K562 (cell line): ENCODE measurements at regions not wholly inside any gene's neighbourhood (a gene's known extent, or its start where the extent isn't known, plus 50 kb on each side); places are given as distances from the start of the nearest gene placed in this dataset.

Source experiments
- ATAC-seq: fragments of 200-7000 bp; cut with Tn5 transposase; 3 replicates; pipeline ENCODE4 v1.9.1; 2020; ENCODE audit warnings: moderate library complexity
- BruUV-seq: library from RNA; stranded (reverse); fragments of 400-500 nt; replicated peaks from 2 replicates; lab custom pipeline; 2021; lab: Mats Ljungman, UMichigan
- CTCF ChIA-PET: fragments of 300-600 bp; formaldehyde crosslinking; extraction: SDS; loops from one replicate; lab custom pipeline; 2021; ENCODE audit warnings: low intra/inter-chr PET ratio; lab: Yijun Ruan, JAX
- POLR2A ChIA-PET: fragments of 300-600, 350-650 bp; sonication (Branson Sonifier 250); formaldehyde crosslinking; extraction: SDS; loops from one replicate; lab custom pipeline; 2021; ENCODE audit warnings: antibody characterized with exemption, inconsistent platforms; lab: Yijun Ruan, JAX
- DNase-seq, 4 experiments: peaks; one replicate each; pipeline versions ENCODE4 v3.0.0 to v3.0.0-alpha.2; 2011 to 2018; ENCODE audit warnings: low spot score in 3 of 4, mixed read lengths in 3 of 4; ENCODE audit errors: extremely low read depth in 1 of 4
- FAIRE-seq: peaks from 2 replicates; lab custom pipeline; 2011; peaks lifted over from hg19 to GRCh38; lab: Jason Lieb, UNC
- H2AFZ ChIP-seq: 2 replicates; pipeline ENCODE4 v1.6.0; 2011; ENCODE audit warnings: low read depth, low read length, control low read depth, inconsistent platforms
- H3K27ac ChIP-seq: fragments of 200-600 bp; 3 replicates; pipeline ENCODE4 v1.8.0; 2011; ENCODE audit warnings: low read depth, mild to moderate bottlenecking, control low read depth, inconsistent platforms, low read length, moderate library complexity, mixed read lengths; ENCODE audit errors: extremely low read depth
- H3K27me3 ChIP-seq, 2 experiments: fragments of 300-600 bp in 1 of 2; 2 replicates in 1 of 2; 3 replicates in 1 of 2; pipeline versions ENCODE4 v1.6.0 to v1.8.0; 2011; ENCODE audit warnings: inconsistent platforms in 2 of 2, low read length in 2 of 2, mild to moderate bottlenecking in 1 of 2, mixed read lengths in 1 of 2, moderate library complexity in 1 of 2; ENCODE audit not compliant: control insufficient read depth in 2 of 2, insufficient read depth in 2 of 2
- H3K36me3 ChIP-seq: fragments of 300-600 bp; 3 replicates; pipeline ENCODE4 v1.8.0; 2011; ENCODE audit warnings: mild to moderate bottlenecking, low read length, inconsistent platforms; ENCODE audit not compliant: control insufficient read depth, insufficient read depth
- H3K4me1 ChIP-seq, 2 experiments: fragments of 200-600 bp in 1 of 2; replicated peaks in 1 of 2; 2 replicates in 1 of 2; 3 replicates in 1 of 2; pipeline versions ENCODE4 v1.5.1 to v1.8.0; 2011; ENCODE audit warnings: inconsistent platforms in 2 of 2, low read length in 2 of 2, mild to moderate bottlenecking in 1 of 2, mixed read lengths in 1 of 2, moderate library complexity in 1 of 2; ENCODE audit not compliant: control insufficient read depth in 2 of 2, insufficient read depth in 2 of 2
- H3K4me2 ChIP-seq: 2 replicates; pipeline ENCODE4 v1.6.1; 2011; ENCODE audit warnings: low read length, control low read depth, inconsistent platforms, mixed read lengths; ENCODE audit not compliant: insufficient read depth
- H3K4me3 ChIP-seq: fragments of 200-600 bp; sonication (generic), shearing (Covaris generic); 2 replicates; pipeline ENCODE4 v1.5.1; 2016; ENCODE audit warnings: control low read depth, inconsistent platforms
- H3K79me2 ChIP-seq: fragments of 200-600 bp; 3 replicates; pipeline ENCODE4 v1.8.0; 2011; ENCODE audit warnings: low read length, inconsistent platforms; ENCODE audit not compliant: control insufficient read depth, insufficient read depth
- H3K9ac ChIP-seq, 2 experiments: 2 replicates each; pipeline versions ENCODE4 v1.6.0 to v1.6.1; 2011; ENCODE audit warnings: low read depth in 2 of 2, low read length in 2 of 2, control low read depth in 1 of 2, inconsistent platforms in 1 of 2, mild to moderate bottlenecking in 1 of 2, mixed read lengths in 1 of 2; ENCODE audit not compliant: insufficient read depth in 1 of 2
- H3K9me1 ChIP-seq: one replicate; pipeline ENCODE4 v1.6.0; 2011; ENCODE audit warnings: inconsistent platforms, mild to moderate bottlenecking, low read length, moderate library complexity; ENCODE audit not compliant: control insufficient read depth, insufficient read depth
- H3K9me3 ChIP-seq: replicated peaks from 2 replicates; pipeline ENCODE4 v1.5.1; 2011; ENCODE audit warnings: low read depth, low read length, inconsistent platforms; ENCODE audit not compliant: control insufficient read depth, insufficient read depth
- H4K20me1 ChIP-seq: replicated peaks from 2 replicates; pipeline ENCODE4 v1.6.1; 2011; ENCODE audit warnings: low read length, inconsistent platforms, mixed read lengths; ENCODE audit not compliant: control insufficient read depth, insufficient read depth
- MEIS2 ChIP-seq: fragments of 450-650 bp; IDR thresholded peaks from 2 replicates; pipeline ENCODE4 v1.6.1; 2014; ENCODE audit warnings: mild to moderate bottlenecking; ENCODE audit not compliant: partially characterized antibody
- MTF1 ChIP-seq: fragments of 250-450 bp; sonication (Bioruptor Pico); IDR thresholded peaks from 2 replicates; pipeline ENCODE4 v1.9.0; 2021; ENCODE audit warnings: moderate library complexity, mild to moderate bottlenecking, inconsistent platforms, borderline replicate concordance
- RBM15 ChIP-seq: fragments of 200-400 bp; formaldehyde crosslinking; IDR thresholded peaks from 2 replicates; pipeline ENCODE4 v1.6.1; 2018; ENCODE audit warnings: mild to moderate bottlenecking, low read length, moderate library complexity; ENCODE audit not compliant: insufficient read depth
- TCF7L2 ChIP-seq: fragments of 150-350 bp; IDR thresholded peaks from 2 replicates; pipeline ENCODE4 v1.6.1; 2016; ENCODE audit warnings: low read depth, mild to moderate bottlenecking, low read length, moderate library complexity
- ZBTB49 ChIP-seq: sonication (generic); formaldehyde crosslinking; IDR thresholded peaks from 2 replicates; pipeline ENCODE4 v1.8.0; 2022; ENCODE audit warnings: missing genetic modification reagents, mild to moderate bottlenecking, borderline replicate concordance
- ZBTB7A ChIP-seq: IDR thresholded peaks from 2 replicates; pipeline ENCODE4 v1.6.1; 2011; ENCODE audit warnings: low read depth, mild to moderate bottlenecking, low read length, moderate library complexity, borderline replicate concordance; ENCODE audit not compliant: control insufficient read depth
- ZNF212 ChIP-seq: fragments of 450-650 bp; formaldehyde crosslinking; IDR thresholded peaks from 2 replicates; pipeline ENCODE4 v1.4.0; 2020; ENCODE audit warnings: mild to moderate bottlenecking
- WGBS: fragments of 100-300 bp; shearing (Covaris generic); methylation state at CpG from one replicate; pipeline ENCODE4 v1.1.6; 2016; ENCODE audit warnings: low coverage, mixed read lengths; ENCODE audit not compliant: insufficient coverage; ENCODE audit errors: missing lambda C conversion rate; 5-methylcytosine and 5-hydroxymethylcytosine counted together
- in situ Hi-C: fragments of 300-500 bp; cut with MboI; formaldehyde crosslinking; loops from 4 replicates; pipeline ENCODE4 v1.15.0; 2018; ENCODE audit warnings: inconsistent platforms, mixed read lengths
- intact Hi-C: fragments of 100-400 bp; cut with micrococcal nuclease; formaldehyde crosslinking; loops from 2 replicates; pipeline ENCODE4 v1.14.2; 2022

GRCh38 chr2:88857274-88857741 lies 165.8 kb downstream of the RPIA start:
- WGBS: 13% methylated on average over 9 of the region's 9 CpGs

More at GRCh38 chr2:88857274-88857741, 165.8 kb downstream of the RPIA start:
- no peak for ATAC-seq
- TF ChIP-seq ZNF212 (no peak), MEIS2 (no peak), TCF7L2 (no peak), ZBTB49 (CRISPR knock-in tag) (no peak), RBM15 (no peak), MTF1 (CRISPR knock-in tag) (no peak), ZBTB7A (no peak)
- Histone ChIP-seq H3K4me3 (no peak overlapping the region), H3K27me3 (peaks cover 3 to 5% of the 10 kb centered on the region in 2 experiments; a peak in 1 of 5 replicates), H3K9ac (no peak overlapping the region), H3K9me1 (no peaks in the 10 kb centered on the region), H3K4me2 (no peak overlapping the region), H3K9me3 (no peaks in the 10 kb centered on the region), H2AFZ (no peak overlapping the region), H3K27ac (no peak overlapping the region), H3K4me1 (peaks cover 0 to 3% of the 10 kb centered on the region in 2 experiments; a peak in 1 of 5 replicates), H3K36me3 (no peaks in the 10 kb centered on the region), H3K79me2 (no peaks in the 10 kb centered on the region), H4K20me1 (no peaks in the 10 kb centered on the region)
- in situ Hi-C loops: no loop called here
- ChIA-PET POLR2A (no interaction called here), CTCF (no interaction called here)
- DNase-seq: no peak
- BruUV-seq: no TSS peak
- intact Hi-C loops: no loop called here
- FAIRE-seq: no peak
